GM18517 (cell line): ENCODE measurements at regions not wholly inside any gene's neighbourhood (a gene's known extent, or its start where the extent isn't known, plus 50 kb on each side); places are given as distances from the start of the nearest gene placed in this dataset.
"Not testable (repeated sequence)": the region's sequence is repeated elsewhere in the genome, so short reads cannot be mapped to it uniquely, and the experiment has no call there.

Experiments
- ATAC-seq: cut with Tn5 transposase; IDR thresholded peaks from one replicate; pipeline ENCODE4 v1.9.1; 2021; ENCODE audit warnings: mild to moderate bottlenecking, moderate library complexity; ENCODE audit not compliant: unreplicated experiment

- ATAC-seq = peak; percentile 24
Observed at GRCh38 chr12:89878950-89879349, 170.3 kb upstream of the ATP2B1 start.

GRCh38 chr12:89878327-89878726, 169.7 kb upstream of the ATP2B1 start:
- ATAC-seq = no peak

DNA sequence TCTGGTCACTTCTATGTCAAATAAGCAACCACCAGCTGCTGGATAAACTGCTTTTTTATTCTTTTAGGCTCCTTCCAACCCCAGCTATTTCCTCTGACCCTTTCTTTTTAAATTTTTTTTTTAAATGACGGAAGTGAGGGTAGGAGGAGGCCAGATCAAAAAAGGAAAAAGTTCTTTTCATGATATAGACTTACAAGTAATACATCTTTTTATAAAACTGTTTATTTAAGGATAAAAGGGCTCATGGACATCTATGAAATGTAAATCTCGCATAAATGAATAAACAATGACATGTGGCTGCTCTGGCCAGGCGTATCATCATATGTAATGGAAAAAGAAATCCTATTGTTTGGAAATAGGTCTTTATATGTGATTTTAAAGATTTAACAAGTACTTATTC, 169.0 kb upstream of the ATP2B1 start:
- ATAC-seq = no peak

- ATAC-seq = no peak
Observed at GRCh38 chr12:89877136-89877535, 168.5 kb upstream of the ATP2B1 start.

DNA sequence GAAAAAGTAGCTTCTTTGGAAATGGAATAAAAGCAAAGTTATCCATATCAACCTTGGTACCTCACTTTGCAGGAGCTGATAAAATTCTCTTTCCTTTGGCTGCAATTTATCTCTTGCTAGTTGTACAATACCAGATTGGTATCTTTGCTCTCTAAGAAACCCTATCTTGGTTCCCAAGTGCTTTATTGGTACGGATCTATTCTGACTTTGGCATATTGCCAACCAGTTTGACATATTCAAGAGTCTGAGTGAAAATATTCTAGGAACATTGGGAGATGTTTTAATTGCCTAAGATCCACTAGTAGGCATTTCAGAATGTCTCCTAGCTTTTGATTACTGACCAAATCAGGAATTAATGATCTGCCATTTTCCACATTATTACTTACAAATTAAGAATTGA, 167.2 kb upstream of the ATP2B1 start:
- ATAC-seq = no peak

DNA sequence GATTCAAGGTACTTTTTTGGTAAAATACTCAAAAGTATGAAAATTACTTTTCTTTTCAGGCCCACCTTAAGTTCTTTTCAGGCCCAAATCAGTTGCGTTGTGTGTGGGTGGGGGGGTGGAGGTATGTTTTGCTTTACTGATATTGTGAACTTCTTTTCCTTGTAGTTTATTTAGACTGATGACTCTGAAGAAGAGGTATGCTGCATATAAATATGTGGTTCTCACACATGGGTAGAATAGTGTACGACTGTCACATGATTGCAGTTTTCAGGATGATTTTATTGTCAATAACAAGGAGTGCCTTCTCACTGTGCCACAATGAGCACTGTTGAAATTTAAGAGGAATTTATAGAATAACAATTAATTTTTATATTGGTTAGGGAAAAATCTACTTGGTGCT, 166.6 kb upstream of the ATP2B1 start:
- ATAC-seq = no peak

- ATAC-seq = no peak
Observed at GRCh38 chr12:89874146-89874545, 165.5 kb upstream of the ATP2B1 start.

- ATAC-seq = peak; percentile 48
Observed at GRCh38 chr12:89873745-89874144, 165.1 kb upstream of the ATP2B1 start.

GRCh38 chr12:89872922-89873630, 164.4 kb upstream of the ATP2B1 start:
- ATAC-seq = no peak

- ATAC-seq = no peak
Observed at GRCh38 chr12:89870413-89871184, 162.0 kb upstream of the ATP2B1 start.

DNA sequence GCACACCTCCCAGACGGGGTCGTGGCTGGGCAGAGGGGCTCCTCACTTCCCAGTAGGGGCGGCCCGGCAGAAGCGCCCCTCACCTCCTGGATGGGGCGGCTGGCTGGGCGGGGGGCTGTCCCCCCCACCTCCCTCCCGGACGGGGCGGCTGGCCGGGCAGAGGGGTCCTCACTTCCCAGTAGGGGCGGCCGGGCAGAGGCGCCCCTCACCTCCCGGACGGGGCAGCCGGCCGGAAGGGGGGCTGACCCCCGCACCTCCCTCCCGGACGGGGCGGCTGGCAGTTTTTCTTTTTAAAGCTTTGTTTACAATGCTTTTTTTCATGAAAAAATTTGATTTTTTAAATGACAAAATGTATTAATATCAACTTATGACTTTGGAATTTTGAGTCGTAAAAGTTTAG, 159.0 kb upstream of the ATP2B1 start:
- ATAC-seq = not testable (repeated sequence)

DNA sequence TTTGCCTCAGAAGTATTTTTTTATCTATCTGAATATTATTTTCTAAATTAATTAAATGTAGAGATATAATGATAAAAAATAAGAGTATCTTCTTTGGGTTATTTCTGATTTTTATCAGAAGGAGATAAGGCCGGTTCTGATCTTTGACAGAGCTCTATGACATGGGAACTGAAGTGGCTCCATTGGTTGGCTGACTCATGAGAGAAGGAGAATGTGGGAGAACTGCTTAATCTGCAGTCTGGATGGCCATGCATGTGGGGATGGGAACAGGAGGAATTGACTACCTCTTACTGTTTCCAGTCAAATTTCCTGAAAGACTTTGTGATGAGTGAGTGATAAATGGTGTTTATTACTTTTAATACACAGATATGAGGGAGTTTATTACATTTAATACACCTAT, 155.8 kb upstream of the ATP2B1 start:
- no peak for ATAC-seq

- ATAC-seq = peak; percentile 24
Observed at GRCh38 chr12:89863968-89864367, 155.3 kb upstream of the ATP2B1 start.

DNA sequence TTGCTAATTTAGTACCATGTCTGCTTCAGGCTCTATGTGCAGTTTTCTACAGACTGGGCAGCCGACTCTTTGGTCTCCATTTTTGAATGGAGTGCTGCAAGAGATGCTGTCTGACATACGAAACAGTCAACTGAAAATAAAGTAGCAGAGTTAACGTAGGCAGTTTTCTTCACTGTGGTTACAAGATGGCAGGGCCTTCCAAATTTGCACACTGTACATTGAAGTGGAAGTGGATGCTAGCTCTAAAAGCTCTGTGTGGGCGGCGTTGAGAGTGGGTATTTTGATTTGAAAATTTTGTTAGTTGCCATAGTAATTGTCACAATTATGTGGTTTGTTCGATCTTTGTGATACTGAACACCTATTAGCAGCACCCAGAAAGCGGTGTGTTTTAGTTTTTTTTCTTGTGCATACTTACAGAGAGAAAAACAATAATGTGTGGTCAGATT, 154.9 kb upstream of the ATP2B1 start:
- peak; percentile 76 for ATAC-seq

- peak; percentile 53 for ATAC-seq
Observed at GRCh38 chr12:89862511-89863445, 154.1 kb upstream of the ATP2B1 start.

DNA sequence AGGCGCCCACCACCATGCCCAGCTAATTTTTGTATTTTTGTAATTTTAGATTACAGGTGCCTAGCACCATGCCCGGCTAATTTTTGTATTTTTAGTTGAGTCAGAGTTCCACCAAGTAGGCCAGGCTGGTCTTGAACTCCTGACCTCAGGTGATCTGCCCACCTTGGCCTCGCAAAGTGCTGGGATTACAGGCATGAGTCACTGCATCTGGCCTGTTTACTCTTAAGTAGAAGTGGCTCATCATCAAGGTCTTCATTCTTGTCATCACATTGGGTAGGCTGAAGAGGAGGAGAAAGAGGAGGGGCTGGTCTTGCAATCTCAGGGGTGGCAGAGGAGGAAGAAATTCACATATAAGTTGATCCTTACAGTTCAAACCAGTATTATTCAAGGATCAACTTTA, 152.4 kb upstream of the ATP2B1 start:
- no peak for ATAC-seq

GRCh38 chr12:89859508-89860220, 151.0 kb upstream of the ATP2B1 start:
- no peak for ATAC-seq

GRCh38 chr12:89858718-89859117, 150.1 kb upstream of the ATP2B1 start:
- no peak for ATAC-seq

DNA sequence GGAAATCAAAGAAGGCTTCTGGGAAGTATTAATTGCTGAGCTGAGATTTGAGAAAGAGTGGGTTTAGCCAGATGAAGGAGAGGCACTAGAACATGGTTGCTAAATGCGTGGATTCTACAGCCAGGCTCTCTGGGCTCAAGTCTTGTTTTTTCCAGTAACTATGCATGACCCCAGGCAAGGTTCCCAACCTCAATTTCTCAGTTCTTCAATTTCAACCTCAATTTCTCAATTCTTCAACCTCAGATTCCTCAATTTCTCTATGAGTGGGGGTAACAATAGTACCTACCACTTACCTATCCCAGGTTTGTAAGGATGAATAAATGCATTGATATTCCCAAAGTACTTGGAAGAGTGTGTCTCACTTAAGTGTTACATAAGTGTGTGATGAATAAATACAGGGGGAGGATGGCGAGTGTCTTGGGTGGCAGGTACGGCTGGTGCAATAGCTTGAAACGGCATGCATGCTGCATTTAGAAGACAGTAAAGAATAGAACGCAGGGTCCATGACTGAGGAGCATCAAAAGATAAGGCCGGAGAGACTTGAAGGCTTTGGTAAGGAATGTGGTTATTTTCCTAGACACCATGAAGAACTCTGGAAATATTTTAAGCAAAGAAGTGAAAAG, 149.1 kb upstream of the ATP2B1 start:
- no peak for ATAC-seq

DNA sequence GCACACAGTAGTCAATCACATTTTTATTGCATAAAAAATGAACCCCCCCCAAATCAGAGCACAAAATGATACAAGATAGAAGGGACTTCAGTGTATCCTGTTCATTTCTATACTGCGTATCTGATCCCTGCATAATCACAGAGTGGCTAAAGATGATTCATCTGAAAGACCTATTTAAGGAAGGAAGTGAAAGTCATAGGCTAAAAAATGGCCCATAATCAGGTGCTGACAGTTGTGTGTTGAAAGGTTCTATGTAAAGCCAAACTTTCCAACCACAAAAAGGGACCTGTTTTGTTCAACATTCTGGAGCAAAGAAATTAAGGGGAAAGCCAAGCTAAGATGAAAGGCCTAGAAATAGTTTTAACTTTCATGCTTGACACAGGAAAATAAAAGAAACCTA, 147.8 kb upstream of the ATP2B1 start:
- peak; percentile 81 for ATAC-seq
